HG03432 (cell line): ENCODE measurements at regions not wholly inside any gene's neighbourhood (a gene's known extent, or its start where the extent isn't known, plus 50 kb on each side); places are given as distances from the start of the nearest gene placed in this dataset.
"Not testable (repeated sequence)": the region's sequence is repeated elsewhere in the genome, so short reads cannot be mapped to it uniquely, and the experiment has no call there.

ENCODE experiments used
- ATAC-seq: cut with Tn5 transposase; IDR thresholded peaks from one replicate; pipeline ENCODE4 v1.9.1; 2021; ENCODE audit warnings: mild to moderate bottlenecking, moderate library complexity; ENCODE audit not compliant: unreplicated experiment

DNA sequence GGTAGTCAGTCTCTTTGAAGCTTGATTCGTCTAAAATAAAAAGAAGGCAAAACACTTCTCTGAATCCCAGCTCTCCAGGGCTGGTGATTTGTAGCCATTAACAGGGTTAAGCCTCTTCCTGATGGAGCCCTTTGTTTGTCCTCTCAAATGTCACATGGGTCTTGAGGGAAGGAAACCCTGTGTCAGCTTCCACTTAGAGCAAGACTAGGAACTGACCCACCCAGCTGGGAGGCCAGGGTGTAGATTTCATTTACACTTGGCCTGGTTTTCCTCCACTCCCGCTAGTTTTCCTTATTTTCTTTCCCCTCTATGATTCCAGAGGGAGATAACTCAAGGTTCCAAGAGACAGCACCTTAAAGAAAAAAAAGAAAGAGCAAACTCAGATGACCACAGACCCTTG, 230.5 kb upstream of the EGLN3 start:
- ATAC-seq, result no peak

DNA sequence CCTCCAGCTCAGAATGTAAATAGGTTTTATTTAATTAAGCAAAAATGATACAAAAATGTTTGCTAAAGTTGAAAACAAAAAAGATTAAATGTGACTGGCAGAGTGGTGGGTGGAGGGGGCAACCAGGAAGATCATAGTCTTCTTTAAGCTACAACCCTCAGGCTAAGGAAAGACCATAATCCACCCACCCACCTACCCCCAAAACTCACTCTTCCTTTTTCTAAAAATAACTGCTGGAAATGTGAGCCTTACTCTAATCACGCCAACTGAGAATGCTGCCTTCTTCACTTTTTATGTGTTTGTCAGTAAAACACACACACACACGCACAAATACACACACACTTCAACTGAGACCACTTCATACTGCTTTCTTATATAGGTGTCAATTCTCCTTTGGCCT, 230.0 kb upstream of the EGLN3 start:
- ATAC-seq, result peak; percentile 10

DNA sequence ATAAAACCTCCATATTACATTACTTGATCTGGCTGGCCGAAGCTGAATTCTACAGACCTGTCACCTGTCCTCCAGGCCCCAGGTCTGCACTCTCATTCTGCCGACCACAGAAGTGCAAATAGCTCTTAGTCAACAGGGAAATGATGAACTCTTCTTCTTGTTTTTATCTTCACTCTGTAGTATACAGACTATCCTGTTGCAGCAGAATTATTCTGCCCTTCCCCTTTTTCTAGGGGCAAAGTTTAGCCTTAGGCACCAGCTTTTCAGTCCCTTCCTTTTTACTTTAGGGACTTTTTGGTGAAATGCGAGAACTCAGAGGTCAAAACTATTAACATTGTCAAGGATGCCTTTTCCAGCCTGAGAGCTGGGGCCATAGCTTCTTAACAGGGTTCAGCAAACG, 229.6 kb upstream of the EGLN3 start:
- peak; percentile 63 for ATAC-seq

DNA sequence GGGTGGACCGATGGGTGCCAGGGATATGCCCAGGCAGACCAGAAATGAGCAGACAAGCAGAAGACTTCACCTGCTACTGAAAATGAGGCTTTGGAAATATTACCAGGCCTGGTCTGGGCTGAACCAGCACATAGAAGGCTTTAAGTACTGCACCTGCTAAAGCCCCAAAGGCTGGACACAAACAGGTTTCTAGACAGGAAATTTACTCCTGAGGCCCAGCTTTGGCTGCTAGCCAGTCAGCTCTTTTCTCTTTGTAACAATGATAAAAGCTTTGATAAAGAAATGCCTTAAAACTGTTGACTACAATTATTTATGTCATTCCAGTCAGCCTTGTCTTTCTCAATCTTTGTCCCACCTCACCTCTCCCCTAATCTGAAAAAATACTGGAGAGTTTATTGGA, 228.9 kb upstream of the EGLN3 start:
- ATAC-seq, result no peak

DNA sequence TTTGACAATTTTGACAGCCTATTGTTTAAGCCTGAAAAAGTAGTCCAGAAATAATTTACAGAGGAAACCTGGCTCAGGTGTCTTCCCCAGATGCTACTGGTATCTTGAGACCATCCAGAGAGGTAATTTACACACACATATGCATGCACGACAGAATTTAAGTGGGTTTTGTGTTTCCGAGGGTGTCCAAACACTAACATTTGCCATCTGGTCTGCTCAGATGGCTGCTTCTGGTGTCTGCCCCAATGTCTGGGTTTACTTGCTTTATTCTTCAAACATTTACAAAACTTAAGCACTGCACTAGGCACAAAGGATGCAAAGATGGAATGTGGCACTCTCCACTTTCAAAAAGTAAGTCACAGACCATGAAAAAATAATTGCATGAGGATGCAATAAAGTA, 226.6 kb upstream of the EGLN3 start:
- ATAC-seq, result no peak

DNA sequence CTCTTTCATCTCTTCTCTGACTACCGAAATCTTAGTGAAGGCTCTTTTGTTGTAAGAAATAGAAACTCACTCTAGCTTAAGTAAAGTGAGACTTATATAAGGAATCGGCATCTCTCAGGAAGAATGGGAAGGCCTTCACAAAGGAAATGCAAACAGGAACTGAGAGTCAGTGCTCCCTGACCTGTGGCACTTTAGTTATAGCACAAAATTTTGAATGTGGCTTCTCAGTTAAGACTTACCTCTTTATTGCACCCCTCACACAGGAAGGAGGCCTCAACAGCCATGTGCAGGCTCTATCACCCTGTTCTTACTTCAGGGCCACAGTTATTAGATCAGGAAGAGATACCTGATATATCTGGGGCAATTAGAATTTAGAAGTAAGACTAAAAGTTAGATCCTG, 224.7 kb upstream of the EGLN3 start:
- peak; percentile 61 for ATAC-seq

DNA sequence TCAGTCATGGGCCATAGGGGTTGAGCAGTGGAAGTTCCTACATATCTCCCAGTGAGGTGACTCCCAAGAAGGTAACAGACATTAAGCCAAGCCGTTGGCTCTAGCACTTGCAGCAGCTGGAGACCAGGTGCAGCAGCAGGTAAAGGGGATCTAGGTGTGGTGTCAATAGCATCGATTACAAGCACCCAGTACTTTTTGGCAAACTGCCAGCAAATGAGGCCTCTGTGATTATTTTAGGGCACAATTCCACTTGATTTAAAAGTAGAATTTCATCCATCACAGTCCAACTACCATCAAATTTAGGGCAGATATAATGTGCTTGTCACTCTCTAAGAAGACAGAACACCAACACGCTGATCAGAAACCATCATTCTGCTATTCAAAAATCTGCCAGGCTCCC, 224.1 kb upstream of the EGLN3 start:
- peak; percentile 12 for ATAC-seq

DNA sequence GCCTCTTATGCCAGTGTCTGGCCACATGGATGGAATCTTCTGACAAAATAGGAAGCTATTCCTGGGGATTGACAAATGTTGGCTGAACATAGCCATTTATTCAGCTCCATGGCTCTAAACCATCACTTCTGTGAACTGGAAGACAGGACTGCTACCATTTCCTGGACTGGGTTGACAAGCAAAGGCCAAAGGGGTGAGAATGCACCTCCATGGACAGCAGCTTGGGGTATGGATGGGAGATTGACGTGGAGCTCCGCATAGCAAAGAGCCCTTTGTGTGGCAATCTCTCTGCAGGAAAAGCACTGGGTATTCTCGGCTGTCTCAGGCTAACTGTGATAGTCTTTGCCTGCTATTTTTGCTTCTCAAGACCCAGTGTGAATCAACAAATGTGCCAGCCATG, 223.0 kb upstream of the EGLN3 start:
- ATAC-seq, result no peak

DNA sequence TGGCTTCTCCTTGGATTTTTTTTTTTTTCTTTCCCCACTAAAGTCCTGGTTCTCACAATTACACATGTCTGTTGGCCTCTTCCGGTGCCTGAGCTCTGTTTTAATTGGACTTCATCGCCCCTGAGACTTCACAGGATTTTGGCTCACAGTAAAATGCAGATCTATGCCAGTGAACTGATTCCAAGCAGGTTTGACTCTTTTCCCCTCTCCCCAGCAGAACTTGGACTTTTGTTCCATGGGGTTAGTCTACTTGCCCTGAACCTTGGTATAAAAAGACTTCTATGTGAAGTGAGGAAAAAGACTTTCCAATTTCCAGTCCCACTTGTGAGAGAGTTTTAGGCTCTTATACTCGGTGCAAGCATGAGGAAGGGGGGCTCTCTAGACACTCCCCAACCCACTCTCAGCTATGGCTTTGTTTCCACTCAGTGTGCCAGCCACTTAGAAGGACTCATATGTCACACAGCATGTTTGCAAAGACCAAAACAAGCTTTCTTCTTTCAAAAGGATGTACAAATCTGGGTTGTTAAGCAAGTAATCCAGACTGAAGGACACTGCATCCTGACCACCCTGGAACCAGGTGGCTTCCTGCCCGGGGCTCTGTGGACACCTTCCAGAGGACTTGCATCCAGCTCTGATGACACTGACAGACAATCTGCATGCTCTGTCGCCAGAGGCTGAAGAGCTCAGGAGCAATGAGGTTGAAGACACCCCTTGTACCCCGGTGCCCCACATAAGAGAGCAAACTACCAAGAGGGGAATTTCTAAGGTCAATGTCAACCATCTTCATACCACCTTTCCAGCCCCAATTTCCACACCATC, 221.9 kb upstream of the EGLN3 start:
- no peak for ATAC-seq

DNA sequence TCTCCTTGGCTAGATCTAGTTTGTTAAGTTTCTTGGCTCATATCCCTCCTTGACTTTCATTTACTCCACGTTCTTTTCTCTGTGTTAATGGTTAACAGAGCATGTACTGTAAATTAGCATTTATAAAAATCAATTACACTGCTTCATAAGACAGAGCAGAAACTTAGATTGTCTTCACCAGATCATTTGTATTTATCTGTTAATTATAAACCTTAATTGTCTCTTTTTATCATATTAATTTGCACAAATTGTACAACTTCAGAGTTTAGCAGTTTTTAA, 221.2 kb upstream of the EGLN3 start:
- ATAC-seq, result no peak

DNA sequence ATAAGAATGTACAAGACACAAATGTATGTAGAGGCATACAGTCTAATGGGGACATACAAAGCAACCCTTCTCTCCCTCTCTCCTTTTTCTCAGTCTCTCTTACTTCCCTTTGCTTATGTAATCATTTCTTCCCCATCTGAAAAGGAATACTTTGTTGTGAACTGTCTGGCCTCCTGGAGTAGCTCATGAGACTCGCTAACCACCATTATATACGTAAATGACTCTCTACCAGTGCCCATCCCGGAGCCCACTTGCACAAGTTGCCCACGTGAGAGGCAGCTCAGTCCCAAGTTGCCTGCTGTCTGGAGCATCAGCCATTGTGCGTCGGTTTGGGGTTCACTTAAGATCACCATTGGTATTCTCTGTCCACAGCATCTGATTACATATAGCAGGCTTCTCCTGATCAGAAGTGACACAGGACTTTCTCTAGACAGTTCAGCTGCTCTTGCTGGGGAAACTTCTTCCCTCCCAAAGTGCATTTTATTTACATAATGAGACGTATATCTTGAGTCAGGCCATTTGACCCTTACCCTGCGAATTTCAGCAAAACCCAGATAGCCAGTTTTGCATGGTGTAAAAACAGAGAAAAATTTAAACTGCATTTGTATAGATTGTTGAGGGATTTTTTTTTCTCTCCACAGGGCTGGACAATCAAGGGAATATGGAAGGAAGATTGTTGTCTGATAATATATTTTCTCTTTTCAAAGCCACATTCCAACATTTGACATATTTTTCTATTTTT, 220.7 kb upstream of the EGLN3 start:
- no peak for ATAC-seq

DNA sequence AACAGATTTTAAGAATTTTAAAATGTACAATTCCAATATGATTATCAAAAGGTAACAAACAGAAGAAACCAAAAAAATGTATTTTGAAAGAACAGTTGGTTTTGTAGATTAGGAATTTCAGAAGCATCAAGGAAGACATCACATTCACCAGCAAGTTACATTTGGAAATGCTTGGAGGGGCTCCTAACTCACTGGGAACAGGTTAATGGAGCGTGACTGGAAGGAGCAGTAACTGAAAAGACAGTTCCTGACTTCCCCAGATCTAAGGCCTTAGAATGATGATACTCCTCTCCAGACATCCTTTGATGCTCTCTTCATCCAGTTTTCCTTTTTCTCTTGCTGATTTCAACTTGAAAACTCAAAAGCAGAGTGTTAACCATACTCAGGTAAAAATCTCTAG, 220.0 kb upstream of the EGLN3 start:
- no peak for ATAC-seq

DNA sequence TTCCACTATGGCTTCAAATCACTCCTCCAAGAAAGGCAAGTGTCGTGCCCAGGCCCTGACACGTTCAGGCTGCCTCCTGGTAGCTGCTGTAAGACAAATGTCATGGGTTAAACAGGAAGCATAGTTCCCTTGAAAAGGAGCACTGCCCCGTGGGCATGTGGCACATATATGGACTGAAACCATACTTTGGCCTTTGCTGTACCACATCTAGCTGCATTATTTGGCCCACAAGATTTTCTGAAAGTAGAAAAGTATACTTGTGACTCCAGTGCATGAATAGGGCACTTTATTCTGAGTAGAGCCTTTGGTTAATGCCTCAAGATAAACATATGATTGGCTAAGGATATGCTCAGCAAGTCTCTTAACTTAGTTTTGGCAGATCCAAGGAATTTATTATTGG, 218.7 kb upstream of the EGLN3 start:
- no peak for ATAC-seq

DNA sequence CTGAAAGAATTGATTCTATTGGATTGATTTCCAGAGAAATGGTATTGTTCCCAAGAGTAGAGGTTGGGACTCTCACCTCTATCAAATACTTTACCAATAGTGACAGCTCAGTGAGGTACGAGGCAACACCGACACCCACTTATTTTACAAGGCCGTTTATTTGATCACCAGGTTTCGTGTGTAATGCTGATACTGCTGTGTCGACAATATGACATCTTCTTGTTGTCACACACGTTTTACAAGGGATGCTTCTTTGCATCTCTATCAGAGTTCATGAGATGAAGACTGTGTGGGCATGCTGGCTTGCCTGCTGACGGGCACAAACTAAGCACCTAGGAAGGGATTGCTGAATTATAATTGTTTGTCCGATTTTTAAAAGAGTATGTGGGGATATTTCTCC, 217.8 kb upstream of the EGLN3 start:
- ATAC-seq, result no peak

DNA sequence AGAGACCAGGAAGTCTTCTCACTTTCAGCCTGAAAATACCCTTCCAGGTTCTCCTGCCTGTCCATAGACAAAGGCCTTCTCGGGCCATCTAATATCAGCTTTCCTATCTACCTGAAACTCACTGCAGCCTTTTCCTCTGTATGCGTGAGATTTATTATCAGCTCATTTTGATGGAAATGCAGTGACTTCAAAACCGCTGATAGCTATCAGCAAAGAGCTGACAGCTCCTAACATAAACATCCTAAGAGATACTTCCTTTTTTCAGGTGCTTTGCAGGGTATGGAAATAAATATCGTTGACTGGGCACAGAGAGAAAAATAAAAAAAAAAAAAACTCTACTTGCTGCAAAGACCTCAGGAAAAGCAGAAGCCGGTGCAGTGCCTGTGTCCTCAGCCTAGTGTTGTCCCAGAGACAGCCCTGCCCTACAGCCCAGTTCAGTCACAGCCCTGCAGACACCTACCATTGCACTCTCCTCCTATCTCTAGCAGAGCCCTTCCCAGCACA, 215.0 kb upstream of the EGLN3 start:
- no peak for ATAC-seq

DNA sequence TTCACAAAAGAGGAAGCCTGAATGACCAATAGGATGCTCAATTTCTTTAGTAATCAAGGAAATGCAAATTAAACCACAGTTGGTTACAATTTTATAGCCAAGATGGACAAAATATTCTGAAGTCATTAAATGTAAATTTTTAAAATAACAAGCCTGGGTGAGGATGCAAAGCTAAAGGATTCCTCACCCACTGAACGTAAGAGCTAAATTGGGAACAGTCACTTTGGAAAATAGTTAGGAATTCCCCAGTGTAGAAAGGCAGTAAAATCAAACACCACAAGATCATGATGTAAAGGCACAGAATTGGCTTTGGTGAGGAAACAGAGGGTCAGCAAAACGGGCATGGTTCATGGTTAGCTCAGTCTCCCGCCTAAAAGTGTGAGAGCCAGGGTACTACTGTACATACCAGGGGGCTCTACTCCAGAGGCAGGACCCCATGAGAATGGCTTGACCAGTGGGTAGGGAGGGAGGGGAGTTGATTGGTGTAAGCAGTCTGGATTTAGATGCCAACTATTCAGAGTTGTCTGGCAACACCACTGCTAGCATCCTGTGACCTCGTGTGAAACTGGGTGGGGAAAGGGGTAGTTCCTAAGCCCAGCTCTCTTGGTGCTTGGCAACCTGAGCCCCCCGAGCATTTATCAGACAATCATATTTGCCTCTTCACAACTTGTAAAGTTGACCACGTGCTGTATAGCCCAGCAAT, 213.4 kb upstream of the EGLN3 start:
- ATAC-seq, result no peak

DNA sequence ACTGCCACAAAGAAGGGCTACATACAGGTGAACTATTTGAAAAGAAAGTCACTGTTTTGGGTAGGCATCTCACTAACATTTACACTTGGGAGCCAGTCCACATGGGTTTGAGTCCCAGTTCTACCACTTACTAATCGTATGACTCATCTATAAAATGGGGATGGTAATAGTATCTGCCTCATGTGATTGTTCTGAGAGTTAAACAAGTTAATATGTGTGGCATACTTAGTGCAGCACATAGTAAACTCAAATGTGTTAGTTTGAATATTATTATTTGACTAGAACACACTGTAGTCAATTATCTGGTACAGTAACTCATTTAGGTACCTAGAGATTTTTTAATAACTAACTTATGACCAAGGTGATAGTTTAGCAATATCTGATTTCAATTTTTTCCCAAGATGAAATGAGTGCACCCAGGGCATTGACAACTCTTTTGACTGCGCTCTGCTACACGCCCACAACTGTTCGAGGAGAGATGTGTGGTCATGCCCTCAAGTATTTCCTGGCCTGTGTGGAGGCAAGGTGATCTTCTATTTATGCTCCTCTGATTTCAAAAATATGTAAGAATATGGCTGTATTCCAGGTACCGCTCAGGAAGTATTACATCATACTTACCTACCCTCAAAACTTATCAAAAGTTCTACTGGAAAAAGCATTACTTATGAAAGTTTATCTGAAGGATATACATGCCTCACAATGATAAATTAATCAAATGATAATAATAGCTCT, 210.6 kb upstream of the EGLN3 start:
- ATAC-seq, result no peak

DNA sequence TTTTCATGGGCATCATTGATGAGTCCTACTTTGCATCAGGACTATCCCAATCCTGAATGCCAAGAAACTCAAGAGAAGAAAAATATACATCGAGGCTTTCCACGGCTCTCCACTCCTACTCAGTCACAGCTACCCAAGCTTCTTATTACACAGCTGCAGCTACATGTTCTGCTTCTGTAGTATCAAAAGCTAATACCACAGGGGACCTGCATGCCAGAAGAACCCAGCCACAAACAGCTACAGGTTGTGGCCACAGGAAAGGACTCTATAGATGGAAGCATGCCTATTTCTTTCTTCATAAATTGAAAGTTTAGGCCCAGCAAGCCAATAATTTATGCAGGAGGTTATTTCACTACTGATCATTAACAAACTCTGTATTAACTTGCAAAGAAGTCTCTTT, 209.7 kb upstream of the EGLN3 start:
- no peak for ATAC-seq

DNA sequence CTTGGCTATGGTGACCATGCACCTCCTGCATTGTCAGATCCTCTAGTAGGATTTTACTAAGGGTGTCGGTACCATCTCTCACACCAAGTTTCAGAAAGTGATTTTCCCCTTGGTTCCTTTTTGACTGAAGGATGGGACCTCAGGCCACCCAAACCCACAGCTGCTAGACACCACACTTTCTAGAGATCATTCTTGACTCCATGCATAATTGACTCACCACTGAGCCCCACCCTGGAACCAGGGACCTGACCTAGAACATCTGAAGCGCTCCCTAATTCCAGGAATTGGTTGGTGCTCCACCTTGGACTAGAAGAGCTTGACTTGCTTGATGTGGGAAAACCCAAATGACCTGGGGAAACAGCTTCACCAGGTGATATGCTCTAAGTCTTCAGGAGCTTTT, 206.8 kb upstream of the EGLN3 start:
- no peak for ATAC-seq

DNA sequence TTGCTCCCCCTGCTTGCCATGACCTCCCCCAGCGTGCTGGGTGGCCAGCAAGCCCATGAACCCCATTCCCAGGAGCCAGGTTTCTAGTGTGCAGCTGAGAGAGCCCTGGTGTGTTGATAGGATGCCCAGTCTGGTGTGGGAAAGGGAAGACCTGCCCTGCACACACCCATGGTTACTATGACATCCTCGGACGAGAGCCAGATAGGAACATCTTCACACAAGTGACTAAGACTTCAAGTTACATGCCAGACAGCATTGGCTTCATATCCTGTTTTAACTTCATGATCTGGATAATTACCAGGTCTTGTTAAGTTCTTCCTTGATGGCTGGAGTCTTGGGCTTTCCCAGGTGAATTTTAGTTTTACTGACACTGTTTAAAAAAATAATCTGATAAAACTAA, 196.6 kb upstream of the EGLN3 start:
- no peak for ATAC-seq

DNA sequence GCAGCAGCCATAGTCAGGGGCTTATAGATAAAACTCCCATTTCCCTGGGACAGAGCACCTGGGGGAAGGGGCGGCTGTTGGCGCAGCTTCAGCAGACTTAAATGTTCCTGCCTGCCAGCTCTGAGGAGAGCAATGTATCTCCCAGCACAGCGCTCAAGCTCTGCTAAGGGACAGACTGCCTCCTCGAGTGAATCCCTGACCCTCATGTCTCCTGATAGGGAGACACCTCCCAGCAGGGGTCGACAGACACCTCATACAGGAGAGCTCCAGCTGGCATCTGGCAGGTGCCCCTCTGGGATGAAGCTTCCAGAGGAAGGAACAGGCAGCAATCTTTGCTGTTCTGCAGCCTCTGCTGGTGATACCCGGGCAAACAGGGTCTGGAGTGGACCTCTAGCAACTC, 189.3 kb upstream of the EGLN3 start:
- ATAC-seq, result not testable (repeated sequence)
